ENCODE measurements at regions not wholly inside any gene's neighbourhood (a gene's known extent, or its start where the extent isn't known, plus 50 kb on each side); places are given as distances from the start of the nearest gene placed in this dataset.

- TF ChIP-seq CTCF (IDR thresholded peaks at IDR 0.05) (no peak), POLR2AphosphoS5 (IDR thresholded peaks at IDR 0.05) (no peak), POLR2A (IDR thresholded peaks at IDR 0.05) (no peak), EP300 (IDR thresholded peaks at IDR 0.05) (no peak)
Measured at GRCh38 chr5:124262991-124263571, 483.4 kb downstream of the ZNF608 start.
